HEK293T (cell line): ENCODE measurements at regions not wholly inside any gene's neighbourhood (a gene's known extent, or its start where the extent isn't known, plus 50 kb on each side); places are given as distances from the start of the nearest gene placed in this dataset.
A peak's percentile ranks its signal among the peaks of the same experiment; 100 is the strongest.

Experiments used
- CTCF ChIA-PET: fragments of 350-600 bp; formaldehyde crosslinking; extraction: SDS; loops from one replicate; lab custom pipeline; 2021; ENCODE audit warnings: antibody characterized with exemption, inconsistent platforms; lab: Yijun Ruan, JAX
- POLR2A ChIA-PET: fragments of 350-600 bp; formaldehyde crosslinking; extraction: SDS; loops from one replicate; lab custom pipeline; 2020; ENCODE audit warnings: antibody characterized with exemption, inconsistent platforms; lab: Yijun Ruan, JAX
- DNase-seq: peaks from one replicate; pipeline ENCODE4 v3.0.0; 2012; ENCODE audit warnings: mixed read lengths; ENCODE audit errors: extremely low spot score
- ARNT ChIP-seq: fragments of 450-650 bp; IDR thresholded peaks from 2 replicates; pipeline ENCODE4 v1.6.1; 2017; ENCODE audit warnings: mild to moderate bottlenecking
- BHLHE40 ChIP-seq: fragments of 450-650 bp; IDR thresholded peaks from 2 replicates; pipeline ENCODE4 v1.6.1; 2016; ENCODE audit warnings: mild to moderate bottlenecking, moderate library complexity, borderline replicate concordance
- CTBP1 ChIP-seq: fragments of 450-650 bp; IDR thresholded peaks from 2 replicates; pipeline ENCODE4 v1.6.1; 2016; ENCODE audit warnings: borderline replicate concordance
- ELF4 ChIP-seq: fragments of 450-650 bp; IDR thresholded peaks from 2 replicates; pipeline ENCODE4 v1.6.1; 2017; ENCODE audit warnings: antibody characterized with exemption
- FOXA1 ChIP-seq: fragments of 450-650 bp; IDR thresholded peaks from 2 replicates; pipeline ENCODE4 v1.6.1; 2016; ENCODE audit warnings: mild to moderate bottlenecking
- FOXK2 ChIP-seq: fragments of 450-650 bp; IDR thresholded peaks from 2 replicates; pipeline ENCODE4 v1.6.1; 2016; ENCODE audit warnings: mild to moderate bottlenecking
- FOXM1 ChIP-seq: fragments of 450-650 bp; IDR thresholded peaks from 2 replicates; pipeline ENCODE4 v1.6.1; 2017; ENCODE audit warnings: mild to moderate bottlenecking, borderline replicate concordance
- HDGF ChIP-seq: fragments of 450-650 bp; IDR thresholded peaks from 2 replicates; pipeline ENCODE4 v1.6.1; 2017; ENCODE audit warnings: antibody characterized with exemption, borderline replicate concordance
- L3MBTL2 ChIP-seq: fragments of 450-650 bp; conservative IDR thresholded peaks from 2 replicates; pipeline ENCODE4 v1.6.1; 2016; ENCODE audit warnings: mild to moderate bottlenecking
- LEF1 ChIP-seq: fragments of 450-650 bp; IDR thresholded peaks from 2 replicates; pipeline ENCODE4 v1.6.1; 2017; ENCODE audit warnings: mild to moderate bottlenecking, borderline replicate concordance
- NFRKB ChIP-seq: fragments of 450-650 bp; IDR thresholded peaks from 2 replicates; pipeline ENCODE4 v1.6.1; 2016; ENCODE audit warnings: mild to moderate bottlenecking, moderate library complexity
- PKNOX1 ChIP-seq: fragments of 450-650 bp; IDR thresholded peaks from 2 replicates; pipeline ENCODE4 v1.6.1; 2016
- SP1 ChIP-seq: fragments of 450-650 bp; IDR thresholded peaks from 2 replicates; pipeline ENCODE4 v1.6.1; 2017
- SUZ12 ChIP-seq: fragments of 450-650 bp; IDR thresholded peaks from 2 replicates; pipeline ENCODE4 v1.6.1; 2016; ENCODE audit warnings: mild to moderate bottlenecking
- TARDBP ChIP-seq: fragments of 450-650 bp; IDR thresholded peaks from 2 replicates; pipeline ENCODE4 v1.6.1; 2016
- ZNF384 ChIP-seq: fragments of 450-650 bp; IDR thresholded peaks from 2 replicates; pipeline ENCODE4 v1.6.1; 2016

GRCh38 chr4:78666830-78667258, 109.3 kb upstream of the BMP2K start:
- CTCF ChIA-PET = interaction anchor here (0.7 to 1.0 kb wide), 2 partner anchors 15 to 26 kb away, joined by 3 read pairs; no protein-coding TSS in a partner anchor
- no peak for TF ChIP-seq FOXK2
- POLR2A ChIA-PET = no interaction called here
- no peak for DNase-seq

GRCh38 chr4:78667325-78667724, 108.8 kb upstream of the BMP2K start:
- CTCF ChIA-PET = interaction anchor here (0.7 to 1.0 kb wide), 2 partner anchors 16 to 26 kb away, joined by 3 read pairs; no protein-coding TSS in a partner anchor
- no peak for DNase-seq
- POLR2A ChIA-PET = no interaction called here
- TF ChIP-seq L3MBTL2 (no peak), NFRKB (no peak), BHLHE40 (no peak), FOXA1 (no peak)

- POLR2A ChIA-PET = no interaction called here
- CTCF ChIA-PET = interaction anchor here (0.7 kb wide), 1 partner anchor 23 kb away, joined by 3 read pairs; no protein-coding TSS in a partner anchor
- DNase-seq = no peak
- no peak for TF ChIP-seq SP1
- no peak for TF ChIP-seq NFRKB
- TF ChIP-seq SUZ12 = no peak
- TF ChIP-seq TARDBP = no peak
- TF ChIP-seq ZNF384 = no peak
- no peak for TF ChIP-seq FOXM1
These were observed 108.4 kb upstream of the BMP2K start for GRCh38 chr4:78667764-78668163.

GRCh38 chr4:78669453-78669852, 106.7 kb upstream of the BMP2K start:
- POLR2A ChIA-PET = no interaction called here

GRCh38 chr4:78671903-78672815, 104.0 kb upstream of the BMP2K start:
- no peak for DNase-seq

More at GRCh38 chr4:78669453-78669852, 106.7 kb upstream of the BMP2K start:
- DNase-seq = peak; percentile 36
- TF ChIP-seq BHLHE40 = no peak
- CTCF ChIA-PET = no interaction called here

GRCh38 chr4:78673337-78673736, 102.8 kb upstream of the BMP2K start:
- ChIA-PET CTCF (no interaction called here), POLR2A (no interaction called here)
- TF ChIP-seq FOXA1 (no peak), FOXM1 (no peak), NFRKB (no peak), HDGF (no peak), BHLHE40 (no peak), PKNOX1 (no peak), CTBP1 (no peak), ARNT (no peak), SUZ12 (no peak), LEF1 (no peak), TARDBP (no peak), L3MBTL2 (no peak), ELF4 (no peak), ZNF384 (no peak), FOXK2 (no peak), SP1 (no peak)
- DNase-seq = no peak

More at GRCh38 chr4:78671903-78672815, 104.0 kb upstream of the BMP2K start:
- TF ChIP-seq PKNOX1 (0 out of 2 replicates have a peak, but pooled peaks have one; percentile 12), CTBP1 (no peak)
- POLR2A ChIA-PET = interaction anchor here (0.6 kb wide), 1 partner anchor 12 kb away, joined by 3 read pairs; no protein-coding TSS in a partner anchor
- CTCF ChIA-PET = no interaction called here

GRCh38 chr4:78675325-78675724, 100.8 kb upstream of the BMP2K start:
- ChIA-PET POLR2A (no interaction called here), CTCF (no interaction called here)
- no peak for DNase-seq
- TF ChIP-seq NFRKB = no peak
- TF ChIP-seq LEF1 = no peak
- TF ChIP-seq FOXM1 = no peak
- no peak for TF ChIP-seq ELF4
- no peak for TF ChIP-seq FOXA1
- TF ChIP-seq PKNOX1 = no peak
- TF ChIP-seq TARDBP = no peak
- no peak for TF ChIP-seq HDGF
- TF ChIP-seq ARNT = no peak
- no peak for TF ChIP-seq L3MBTL2
- no peak for TF ChIP-seq CTBP1
